ENCODE measurements at regions not wholly inside any gene's neighbourhood (a gene's known extent, or its start where the extent isn't known, plus 50 kb on each side); places are given as distances from the start of the nearest gene placed in this dataset.

DNA sequence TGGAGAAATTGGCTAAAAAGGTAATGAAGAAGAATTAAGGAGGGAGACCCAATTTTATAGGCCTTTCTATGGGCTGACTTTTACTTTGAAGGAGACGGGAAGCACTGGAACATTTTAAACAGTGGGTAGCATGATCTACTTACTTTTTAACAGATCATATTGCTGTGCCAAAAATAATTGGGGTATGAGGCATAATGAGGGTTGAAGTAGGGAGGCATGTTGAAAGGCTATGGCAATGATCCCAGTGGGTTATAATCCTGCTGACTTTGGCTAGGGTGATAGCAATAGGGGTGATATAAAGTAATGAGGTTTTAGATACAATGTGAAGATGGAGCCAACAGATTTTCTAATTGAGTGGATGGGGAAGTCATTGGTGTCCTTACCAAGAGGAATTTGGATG, 73.2 kb downstream of the GPR37 start:
- H3K4me1 Mint-ChIP-seq: no peaks in the 10 kb centered on the region
- no peaks in the 10 kb centered on the region for H3K36me3 ChIP-seq (ENCODE audit: control insufficient read depth in 2 of 2, extremely low read depth in 1 of 2, insufficient read depth in 1 of 2, low read length in 1 of 2)
- ATAC-seq (replicated peaks in 1 of 4) (no peak), DNase-seq (no peak)
- no peak overlapping the region for H3K4me3 Mint-ChIP-seq
- H3K4me3 ChIP-seq (ENCODE audit: control insufficient read depth in 1 of 2, extremely low read depth in 1 of 2, low read length in 1 of 2): no peak overlapping the region
- no peaks in the 10 kb centered on the region for H3K27me3 Mint-ChIP-seq
- H3K27me3 ChIP-seq (replicated peaks in 1 of 2; ENCODE audit: control insufficient read depth in 2 of 2, extremely low read depth in 1 of 2, insufficient read depth in 2 of 2, low read length in 1 of 2): no peaks in the 10 kb centered on the region
- POLR2A ChIA-PET: no interaction called here
- H3K27ac Mint-ChIP-seq: no peak overlapping the region
- no peaks in the 10 kb centered on the region for H3K4me1 ChIP-seq (ENCODE audit: control insufficient read depth in 1 of 2, extremely low read depth in 1 of 2, insufficient read depth in 2 of 2, low read length in 2 of 2)
- no peaks in the 10 kb centered on the region for H3K9me3 ChIP-seq
- CTCF ChIA-PET: no interaction called here
- H3K27ac ChIP-seq (ENCODE audit: low read length): no peak overlapping the region
- no CpG with 5 or more reads among the region's 1 CpG for WGBS (ENCODE audit: insufficient coverage)
- no peaks in the 10 kb centered on the region for H3K36me3 Mint-ChIP-seq
- peaks cover 0 to 4% (median 0%) of the 10 kb centered on the region in 3 donors for H3K9me3 Mint-ChIP-seq

GRCh38 chr7:124690840-124691239, 74.8 kb downstream of the GPR37 start:
- CTCF ChIA-PET: no interaction called here
- no peak overlapping the region for H3K4me3 Mint-ChIP-seq
- Histone ChIP-seq H3K27ac (ENCODE audit: low read length) (no peak overlapping the region), H3K4me3 (ENCODE audit: control insufficient read depth in 1 of 2, extremely low read depth in 1 of 2, low read length in 1 of 2) (no peak overlapping the region), H3K27me3 (replicated peaks in 1 of 2; ENCODE audit: control insufficient read depth in 2 of 2, extremely low read depth in 1 of 2, insufficient read depth in 2 of 2, low read length in 1 of 2) (no peaks in the 10 kb centered on the region), H3K36me3 (ENCODE audit: control insufficient read depth in 2 of 2, extremely low read depth in 1 of 2, insufficient read depth in 1 of 2, low read length in 1 of 2) (no peaks in the 10 kb centered on the region), H3K4me1 (ENCODE audit: control insufficient read depth in 1 of 2, extremely low read depth in 1 of 2, insufficient read depth in 2 of 2, low read length in 2 of 2) (no peaks in the 10 kb centered on the region), H3K9me3 (no peaks in the 10 kb centered on the region)
- no peaks in the 10 kb centered on the region for H3K36me3 Mint-ChIP-seq
- ATAC-seq (replicated peaks in 1 of 4) (no peak), DNase-seq (no peak)
- H3K9me3 Mint-ChIP-seq: peaks cover 0 to 4% (median 0%) of the 10 kb centered on the region in 3 donors
- no peaks in the 10 kb centered on the region for H3K27me3 Mint-ChIP-seq
- POLR2A ChIA-PET: no interaction called here
- H3K4me1 Mint-ChIP-seq: no peaks in the 10 kb centered on the region
- H3K27ac Mint-ChIP-seq: no peak overlapping the region

DNA sequence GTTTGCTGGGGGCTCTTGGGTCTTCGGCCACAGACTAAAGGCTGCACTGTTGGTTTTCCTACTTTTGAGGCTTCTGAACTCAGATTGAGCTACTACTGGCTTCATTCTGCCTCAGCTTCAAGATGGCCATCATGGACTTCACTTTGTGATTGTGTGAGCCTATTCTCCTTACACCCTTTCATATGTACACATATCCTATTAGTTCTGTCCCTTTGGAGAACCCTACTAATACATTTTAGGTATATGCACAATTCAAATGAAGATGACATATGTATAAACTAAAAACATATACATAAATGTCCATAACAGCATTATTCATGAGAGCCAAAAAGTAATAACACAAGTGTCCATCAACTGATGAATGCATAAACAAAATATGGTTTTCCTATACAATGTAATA, 75.7 kb downstream of the GPR37 start:
- H3K9me3 ChIP-seq: no peaks in the 10 kb centered on the region
- Mint-ChIP-seq H3K27me3 (no peaks in the 10 kb centered on the region), H3K9me3 (peaks cover 0 to 4% (median 0%) of the 10 kb centered on the region in 3 donors), H3K4me3 (no peak overlapping the region), H3K36me3 (no peaks in the 10 kb centered on the region), H3K4me1 (no peaks in the 10 kb centered on the region), H3K27ac (no peak overlapping the region)
- WGBS (ENCODE audit: insufficient coverage): 78% methylated on average over 1 of the region's 1 CpG
- no peaks in the 10 kb centered on the region for H3K27me3 ChIP-seq (replicated peaks in 1 of 2; ENCODE audit: control insufficient read depth in 2 of 2, extremely low read depth in 1 of 2, insufficient read depth in 2 of 2, low read length in 1 of 2)
- DNase-seq (no peak), ATAC-seq (replicated peaks in 1 of 4) (no peak)
- ChIA-PET CTCF (no interaction called here), POLR2A (no interaction called here)
- no peak overlapping the region for H3K4me3 ChIP-seq (ENCODE audit: control insufficient read depth in 1 of 2, extremely low read depth in 1 of 2, low read length in 1 of 2)
- H3K36me3 ChIP-seq (ENCODE audit: control insufficient read depth in 2 of 2, extremely low read depth in 1 of 2, insufficient read depth in 1 of 2, low read length in 1 of 2): no peaks in the 10 kb centered on the region
- no peak overlapping the region for H3K27ac ChIP-seq (ENCODE audit: low read length)
- H3K4me1 ChIP-seq (ENCODE audit: control insufficient read depth in 1 of 2, extremely low read depth in 1 of 2, insufficient read depth in 2 of 2, low read length in 2 of 2): no peaks in the 10 kb centered on the region

DNA sequence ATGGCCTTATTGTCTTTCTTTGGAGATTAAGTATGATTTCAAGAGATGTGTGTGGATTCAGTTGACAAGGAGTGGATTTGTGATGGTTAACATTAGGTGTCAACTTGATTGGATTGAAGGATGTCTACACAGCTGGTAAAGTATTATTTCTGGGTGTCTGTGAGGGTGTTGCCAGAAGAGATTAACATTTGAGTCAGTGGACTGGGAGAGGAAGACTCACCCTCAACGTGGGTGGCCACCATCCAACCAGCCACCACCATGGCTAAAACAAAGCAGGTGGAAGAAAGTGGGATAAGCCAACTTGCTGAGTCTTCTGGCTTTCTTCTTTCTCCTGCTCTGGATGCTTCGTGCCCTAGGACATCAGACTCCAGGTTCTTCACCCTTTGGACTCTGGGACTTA, 76.1 kb downstream of the GPR37 start:
- ChIA-PET CTCF (no interaction called here), POLR2A (no interaction called here)
- Mint-ChIP-seq H3K27me3 (no peaks in the 10 kb centered on the region), H3K27ac (no peak overlapping the region), H3K9me3 (peaks cover 0 to 4% (median 0%) of the 10 kb centered on the region in 3 donors), H3K4me1 (no peaks in the 10 kb centered on the region), H3K4me3 (no peak overlapping the region), H3K36me3 (no peaks in the 10 kb centered on the region)
- H3K9me3 ChIP-seq: no peaks in the 10 kb centered on the region
- ATAC-seq (replicated peaks in 1 of 4) (no peak), DNase-seq (no peak)
- 83% methylated on average over 1 of the region's 2 CpGs for WGBS (ENCODE audit: insufficient coverage)
- H3K36me3 ChIP-seq (ENCODE audit: control insufficient read depth in 2 of 2, extremely low read depth in 1 of 2, insufficient read depth in 1 of 2, low read length in 1 of 2): no peaks in the 10 kb centered on the region
- no peaks in the 10 kb centered on the region for H3K4me1 ChIP-seq (ENCODE audit: control insufficient read depth in 1 of 2, extremely low read depth in 1 of 2, insufficient read depth in 2 of 2, low read length in 2 of 2)
- no peak overlapping the region for H3K27ac ChIP-seq (ENCODE audit: low read length)
- H3K27me3 ChIP-seq (replicated peaks in 1 of 2; ENCODE audit: control insufficient read depth in 2 of 2, extremely low read depth in 1 of 2, insufficient read depth in 2 of 2, low read length in 1 of 2): no peaks in the 10 kb centered on the region
- no peak overlapping the region for H3K4me3 ChIP-seq (ENCODE audit: control insufficient read depth in 1 of 2, extremely low read depth in 1 of 2, low read length in 1 of 2)

DNA sequence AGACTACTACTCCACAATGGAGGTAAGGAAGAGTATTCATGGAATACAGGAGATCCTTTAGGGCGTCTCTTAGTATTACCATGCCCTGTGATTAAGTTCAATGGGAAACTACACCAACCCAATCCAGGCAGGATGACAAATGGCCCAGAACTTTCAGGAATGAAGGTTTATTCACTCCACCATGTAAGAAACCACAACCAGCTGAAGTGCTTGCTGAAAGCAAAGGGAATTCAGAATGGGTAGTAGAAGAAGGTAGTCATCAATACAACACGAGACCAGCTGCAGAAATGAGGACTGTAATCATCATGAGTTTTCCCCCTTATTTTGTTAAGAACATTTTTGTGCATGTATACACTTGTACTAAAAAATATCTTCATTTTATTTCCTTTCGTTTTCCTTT, 76.6 kb downstream of the GPR37 start:
- no peak overlapping the region for H3K4me3 ChIP-seq (ENCODE audit: control insufficient read depth in 1 of 2, extremely low read depth in 1 of 2, low read length in 1 of 2)
- H3K36me3 ChIP-seq (ENCODE audit: control insufficient read depth in 2 of 2, extremely low read depth in 1 of 2, insufficient read depth in 1 of 2, low read length in 1 of 2): no peaks in the 10 kb centered on the region
- ChIA-PET POLR2A (no interaction called here), CTCF (no interaction called here)
- DNase-seq: no peak
- WGBS (ENCODE audit: insufficient coverage): no CpG with 5 or more reads among the region's 3 CpGs
- Mint-ChIP-seq H3K27me3 (no peaks in the 10 kb centered on the region), H3K4me1 (no peaks in the 10 kb centered on the region), H3K36me3 (no peaks in the 10 kb centered on the region), H3K4me3 (no peak overlapping the region), H3K27ac (no peak overlapping the region), H3K9me3 (no peaks in the 10 kb centered on the region)
- no peaks in the 10 kb centered on the region for H3K4me1 ChIP-seq (ENCODE audit: control insufficient read depth in 1 of 2, extremely low read depth in 1 of 2, insufficient read depth in 2 of 2, low read length in 2 of 2)
- H3K27me3 ChIP-seq (replicated peaks in 1 of 2; ENCODE audit: control insufficient read depth in 2 of 2, extremely low read depth in 1 of 2, insufficient read depth in 2 of 2, low read length in 1 of 2): no peaks in the 10 kb centered on the region
- no peak for ATAC-seq (replicated peaks in 1 of 4)
- no peak overlapping the region for H3K27ac ChIP-seq (ENCODE audit: low read length)
- no peaks in the 10 kb centered on the region for H3K9me3 ChIP-seq

DNA sequence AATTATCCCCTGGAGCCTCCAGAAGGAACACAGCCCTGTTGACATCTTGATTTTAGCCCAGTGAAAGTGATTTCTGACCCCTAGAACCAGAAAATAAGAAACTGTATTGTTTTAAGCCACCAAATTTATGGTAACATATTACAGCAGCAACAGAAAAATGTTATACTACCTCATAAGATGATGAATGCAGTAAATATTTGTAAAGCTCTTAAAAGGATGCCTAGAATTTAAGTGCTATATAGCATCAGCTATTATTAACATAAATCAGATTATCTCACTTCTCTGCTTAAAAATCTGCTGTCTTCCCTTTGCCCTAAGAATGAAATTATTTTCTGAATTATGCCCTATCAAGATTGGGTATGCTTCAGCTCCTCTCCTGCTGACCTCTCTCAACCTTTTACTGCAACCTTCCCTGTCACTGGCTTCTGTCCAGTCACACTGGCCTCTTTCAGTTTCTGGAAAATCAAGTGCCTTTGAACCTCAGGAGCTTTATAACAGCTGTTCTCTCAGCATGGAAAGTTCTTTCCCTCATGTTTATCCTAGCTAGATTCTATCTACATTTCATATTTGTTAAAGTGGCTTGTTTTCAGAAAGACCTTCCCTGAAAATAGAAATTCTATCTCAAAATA, 78.9 kb downstream of the GPR37 start:
- H3K4me1 Mint-ChIP-seq: no peaks in the 10 kb centered on the region
- ChIA-PET POLR2A (no interaction called here), CTCF (no interaction called here)
- no peaks in the 10 kb centered on the region for H3K4me1 ChIP-seq (ENCODE audit: control insufficient read depth in 1 of 2, extremely low read depth in 1 of 2, insufficient read depth in 2 of 2, low read length in 2 of 2)
- no peaks in the 10 kb centered on the region for H3K9me3 ChIP-seq
- H3K9me3 Mint-ChIP-seq: no peaks in the 10 kb centered on the region
- no peaks in the 10 kb centered on the region for H3K27me3 ChIP-seq (replicated peaks in 1 of 2; ENCODE audit: control insufficient read depth in 2 of 2, extremely low read depth in 1 of 2, insufficient read depth in 2 of 2, low read length in 1 of 2)
- no peaks in the 10 kb centered on the region for H3K36me3 ChIP-seq (ENCODE audit: control insufficient read depth in 2 of 2, extremely low read depth in 1 of 2, insufficient read depth in 1 of 2, low read length in 1 of 2)
- ATAC-seq (replicated peaks in 1 of 4) (no peak), DNase-seq (no peak)
- no peaks in the 10 kb centered on the region for H3K27me3 Mint-ChIP-seq
- H3K36me3 Mint-ChIP-seq: no peaks in the 10 kb centered on the region
- H3K4me3 Mint-ChIP-seq: no peak overlapping the region
- no peak overlapping the region for H3K4me3 ChIP-seq (ENCODE audit: control insufficient read depth in 1 of 2, extremely low read depth in 1 of 2, low read length in 1 of 2)
- no peak overlapping the region for H3K27ac Mint-ChIP-seq
- H3K27ac ChIP-seq (ENCODE audit: low read length): no peak overlapping the region

- ATAC-seq (replicated peaks in 1 of 4): no peak
- Mint-ChIP-seq H3K36me3 (no peaks in the 10 kb centered on the region), H3K4me1 (no peaks in the 10 kb centered on the region), H3K9me3 (no peaks in the 10 kb centered on the region), H3K27ac (no peak overlapping the region), H3K27me3 (no peaks in the 10 kb centered on the region), H3K4me3 (no peak overlapping the region)
- H3K36me3 ChIP-seq (ENCODE audit: control insufficient read depth in 2 of 2, extremely low read depth in 1 of 2, insufficient read depth in 1 of 2, low read length in 1 of 2): no peaks in the 10 kb centered on the region
- DNase-seq: no peak
- H3K27me3 ChIP-seq (replicated peaks in 1 of 2; ENCODE audit: control insufficient read depth in 2 of 2, extremely low read depth in 1 of 2, insufficient read depth in 2 of 2, low read length in 1 of 2): no peaks in the 10 kb centered on the region
- H3K4me1 ChIP-seq (ENCODE audit: control insufficient read depth in 1 of 2, extremely low read depth in 1 of 2, insufficient read depth in 2 of 2, low read length in 2 of 2): no peaks in the 10 kb centered on the region
- CTCF ChIA-PET: no interaction called here
- no peak overlapping the region for H3K4me3 ChIP-seq (ENCODE audit: control insufficient read depth in 1 of 2, extremely low read depth in 1 of 2, low read length in 1 of 2)
- no CpG with 5 or more reads among the region's 1 CpG for WGBS (ENCODE audit: insufficient coverage)
- no peaks in the 10 kb centered on the region for H3K9me3 ChIP-seq
- POLR2A ChIA-PET: no interaction called here
- no peak overlapping the region for H3K27ac ChIP-seq (ENCODE audit: low read length)
Observed at GRCh38 chr7:124681946-124682345, 83.6 kb downstream of the GPR37 start.
